ENCODE measurements at regions not wholly inside any gene's neighbourhood (a gene's known extent, or its start where the extent isn't known, plus 50 kb on each side); places are given as distances from the start of the nearest gene placed in this dataset.

GRCh38 chr17:62186841-62187240 lies 121.8 kb upstream of the MED13 start:
- DNase-seq (ENCODE audit: extremely low read depth, low read depth), result no peak
- H3K4me3 ChIP-seq (replicated peaks; ENCODE audit: low read depth, low read length), result no peak overlapping the region
- TF ChIP-seq CTCF (IDR thresholded peaks at IDR 0.05; ENCODE audit: low read depth, low read length, missing control alignments), result no peak

GRCh38 chr17:62180772-62181171 lies 115.7 kb upstream of the MED13 start:
- no peak overlapping the region for H3K4me3 ChIP-seq (replicated peaks; ENCODE audit: low read depth, low read length)
- DNase-seq (ENCODE audit: extremely low read depth, low read depth), result no peak
- TF ChIP-seq CTCF (IDR thresholded peaks at IDR 0.05; ENCODE audit: low read depth, low read length, missing control alignments), result no peak

GRCh38 chr17:62179525-62180161 lies 114.6 kb upstream of the MED13 start:
- TF ChIP-seq CTCF (IDR thresholded peaks at IDR 0.05; ENCODE audit: low read depth, low read length, missing control alignments), result no peak
- DNase-seq (ENCODE audit: extremely low read depth, low read depth), result peak; percentile 37
- no peak overlapping the region for H3K4me3 ChIP-seq (replicated peaks; ENCODE audit: low read depth, low read length)

- H3K4me3 ChIP-seq (replicated peaks; ENCODE audit: low read depth, low read length), result no peak overlapping the region
- no peak for DNase-seq (ENCODE audit: extremely low read depth, low read depth)
- no peak for TF ChIP-seq CTCF (IDR thresholded peaks at IDR 0.05; ENCODE audit: low read depth, low read length, missing control alignments)
These were observed 113.5 kb upstream of the MED13 start for GRCh38 chr17:62178579-62178978.

GRCh38 chr17:62172492-62173291 lies 107.6 kb upstream of the MED13 start:
- no peak for DNase-seq (ENCODE audit: extremely low read depth, low read depth)
- no peak overlapping the region for H3K4me3 ChIP-seq (replicated peaks; ENCODE audit: low read depth, low read length)
- no peak for TF ChIP-seq CTCF (IDR thresholded peaks at IDR 0.05; ENCODE audit: low read depth, low read length, missing control alignments)

GRCh38 chr17:62167076-62167475 lies 102.0 kb upstream of the MED13 start:
- no peak for DNase-seq (ENCODE audit: extremely low read depth, low read depth)
- no peak for TF ChIP-seq CTCF (IDR thresholded peaks at IDR 0.05; ENCODE audit: low read depth, low read length, missing control alignments)
- H3K4me3 ChIP-seq (replicated peaks; ENCODE audit: low read depth, low read length), result no peak overlapping the region
